ENCODE measurements at regions not wholly inside any gene's neighbourhood (a gene's known extent, or its start where the extent isn't known, plus 50 kb on each side); places are given as distances from the start of the nearest gene placed in this dataset.
A peak's percentile ranks its signal among the peaks of the same experiment; 100 is the strongest.
"Not testable (repeated sequence)": the region's sequence is repeated elsewhere in the genome, so short reads cannot be mapped to it uniquely, and the experiment has no call there.

DNA sequence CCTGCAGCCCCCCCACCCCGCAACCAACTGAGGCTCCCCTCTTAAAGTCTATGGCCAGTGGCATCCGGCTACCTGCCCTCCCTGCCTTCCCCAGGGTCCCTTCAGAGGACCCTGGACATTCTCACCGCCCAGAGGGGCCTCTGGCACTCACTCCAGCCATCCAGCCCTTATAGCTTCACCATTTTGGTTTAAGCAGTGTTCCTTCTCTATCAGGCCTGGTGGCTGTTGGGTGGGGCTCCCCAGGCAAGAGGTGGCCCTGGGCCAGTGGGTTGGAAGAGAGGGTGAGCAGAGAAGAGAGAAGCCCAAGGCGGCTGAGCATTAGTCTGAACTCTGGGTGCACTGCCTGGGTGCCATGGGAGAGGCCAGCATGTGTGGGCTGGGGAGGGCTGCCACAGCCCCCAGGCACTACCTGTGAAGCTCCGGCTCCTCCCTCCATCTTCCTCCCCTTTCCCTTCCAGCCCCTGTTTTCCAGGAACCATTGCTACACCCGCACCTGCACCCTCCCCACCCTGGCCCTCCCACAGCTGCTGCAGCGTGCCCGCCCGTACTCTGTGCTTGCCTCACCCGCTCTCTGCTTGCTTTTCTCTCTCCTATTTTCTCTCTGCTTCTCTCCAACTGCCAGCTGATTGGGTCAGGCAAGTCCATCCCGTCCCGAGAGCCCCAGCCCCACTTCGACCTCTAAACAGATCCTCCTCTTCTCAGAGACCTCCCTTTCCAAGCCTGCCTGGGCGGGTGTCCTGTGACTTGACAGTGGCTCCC, 168.2 kb downstream of the TBC1D2B start:
- no peak for DNase-seq (ENCODE audit: low spot score)

DNA sequence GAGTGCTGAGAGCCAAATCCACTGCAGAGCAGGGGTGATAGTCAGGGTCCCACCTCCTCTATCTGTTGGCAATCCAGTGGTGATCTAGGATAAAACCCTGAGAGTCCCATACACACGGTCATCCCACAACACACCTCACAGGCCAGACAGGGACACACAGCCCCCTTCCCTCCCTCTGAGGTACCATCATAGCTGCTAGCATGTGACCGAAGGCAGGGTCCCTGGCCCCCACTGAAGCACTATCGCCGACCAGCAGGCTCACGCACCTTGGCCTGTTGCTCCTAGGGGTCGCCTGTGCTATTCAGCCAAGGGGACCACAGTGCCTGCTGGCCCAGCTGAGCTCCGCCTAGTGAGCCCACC, 168.8 kb downstream of the TBC1D2B start:
- not testable (repeated sequence) for DNase-seq (ENCODE audit: low spot score)

DNA sequence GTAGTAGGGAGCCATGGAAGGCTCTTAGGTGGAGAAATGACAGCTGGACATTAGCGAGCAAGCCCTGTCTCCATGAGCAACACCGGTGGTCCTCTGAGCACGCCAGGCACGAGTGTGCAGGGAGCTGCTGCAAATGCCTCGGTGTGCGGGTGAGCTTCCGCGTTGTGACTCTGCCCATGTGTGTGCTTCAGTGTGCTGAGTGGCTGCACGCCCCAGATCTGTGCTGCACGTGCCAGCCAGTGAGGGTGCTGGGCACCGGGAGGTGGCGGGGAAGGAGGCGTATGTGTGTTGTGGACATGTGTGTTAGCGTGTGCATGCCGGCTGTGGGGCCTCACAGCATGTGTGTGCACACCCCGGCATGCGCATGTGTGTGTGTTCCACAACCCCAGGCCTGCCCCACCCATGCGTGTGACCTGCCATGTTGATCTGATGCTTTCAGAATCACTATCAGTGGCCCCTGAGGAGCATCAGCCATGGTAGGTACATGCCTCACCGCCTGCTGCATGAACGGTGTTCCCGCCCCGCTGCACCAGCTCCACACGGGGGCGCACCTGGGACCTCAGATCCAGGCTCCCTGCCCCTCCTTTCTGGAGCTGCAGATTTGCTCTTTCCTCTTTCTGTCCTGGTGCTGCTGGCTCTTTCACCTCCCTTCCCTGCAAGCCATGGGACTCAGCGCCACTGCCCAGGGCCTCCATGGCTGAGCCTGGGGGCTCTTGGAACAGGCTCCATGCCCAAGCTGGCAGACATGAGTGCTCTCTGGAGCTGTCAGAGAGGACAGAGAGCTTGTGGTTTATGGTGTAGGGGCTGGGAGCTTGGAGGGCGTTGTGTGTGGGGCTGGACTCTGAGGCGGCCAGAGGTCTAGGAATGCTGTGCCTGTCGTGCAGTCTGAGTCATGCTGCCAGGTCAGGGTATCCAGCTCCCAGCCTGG, 169.4 kb downstream of the TBC1D2B start:
- DNase-seq (ENCODE audit: low spot score) = peak; percentile 71

DNA sequence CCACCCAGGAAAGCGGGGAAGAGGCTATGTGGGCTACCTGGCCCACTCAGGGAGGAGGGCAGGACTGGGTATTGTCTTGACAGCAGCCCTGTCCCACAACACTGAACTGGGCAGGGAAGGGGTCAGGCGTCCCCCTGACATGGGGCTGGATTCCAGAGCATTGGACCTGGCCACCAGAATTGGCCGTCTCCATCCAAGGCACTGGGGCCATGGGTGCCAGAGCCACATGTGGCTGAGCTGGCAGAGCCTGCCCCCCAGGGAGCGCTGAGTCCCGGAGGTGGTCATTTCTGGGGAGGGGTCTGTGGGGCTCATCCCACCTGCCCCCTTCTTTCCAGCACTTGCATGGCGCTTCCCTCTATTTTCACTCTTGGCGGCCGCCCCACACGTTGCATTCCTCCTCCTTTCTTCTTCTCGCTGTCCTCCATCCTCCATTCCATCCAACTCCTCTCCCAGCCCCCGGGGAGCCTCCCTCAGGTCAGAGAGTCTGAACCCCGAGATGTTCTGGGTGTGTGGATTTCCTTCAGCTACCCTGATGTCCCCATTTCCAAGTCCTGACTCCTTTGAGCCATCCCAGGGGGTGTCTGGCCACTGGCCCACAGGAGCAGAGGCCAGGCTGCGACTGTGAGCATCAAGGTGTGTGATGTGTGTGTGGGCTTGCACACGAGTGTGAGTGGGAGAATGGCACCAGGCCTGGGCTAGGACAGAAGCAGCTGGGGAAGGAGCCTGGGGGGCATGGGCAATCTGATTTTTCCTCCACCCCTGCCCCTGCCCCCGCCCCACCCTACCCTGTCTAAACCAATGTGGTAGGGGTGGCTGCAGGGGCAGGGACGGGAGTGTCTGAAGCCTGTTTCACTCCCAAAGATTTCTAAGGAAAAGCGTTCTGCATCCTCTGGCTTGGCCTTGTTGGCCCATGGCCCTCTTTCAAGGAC, 171.2 kb downstream of the TBC1D2B start:
- not testable (repeated sequence) for DNase-seq (ENCODE audit: low spot score)

DNA sequence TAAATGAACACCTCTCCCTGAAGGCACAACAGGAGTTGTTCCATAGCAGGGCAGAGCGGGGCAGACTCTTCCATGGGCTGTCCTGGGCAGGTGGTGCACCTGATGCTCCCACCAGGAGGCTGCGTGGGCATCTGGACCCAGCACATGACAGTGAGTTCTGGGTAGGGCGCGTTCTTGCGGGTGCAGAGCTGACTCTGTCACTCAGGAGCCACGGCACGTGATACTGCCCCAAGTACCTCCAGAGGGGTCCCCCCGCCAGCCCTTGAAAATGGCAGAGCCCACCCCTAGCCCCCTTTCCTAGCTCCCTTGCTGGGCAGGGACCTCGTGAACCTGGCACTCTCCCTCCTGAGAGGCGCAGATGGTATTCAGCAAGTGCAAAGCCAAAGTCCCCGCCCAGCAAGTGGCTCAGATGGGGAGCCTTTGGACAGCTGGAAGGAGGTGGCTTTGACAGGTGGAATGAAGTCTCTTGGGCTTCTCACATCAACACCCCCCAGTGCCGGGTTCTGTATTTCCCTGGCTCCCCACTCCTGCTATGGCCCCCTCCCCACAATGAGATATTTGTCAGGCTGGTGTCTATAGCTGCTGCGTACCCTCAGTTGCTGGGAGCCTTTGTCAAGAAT, 172.1 kb downstream of the TBC1D2B start:
- no peak for DNase-seq (ENCODE audit: low spot score)

DNA sequence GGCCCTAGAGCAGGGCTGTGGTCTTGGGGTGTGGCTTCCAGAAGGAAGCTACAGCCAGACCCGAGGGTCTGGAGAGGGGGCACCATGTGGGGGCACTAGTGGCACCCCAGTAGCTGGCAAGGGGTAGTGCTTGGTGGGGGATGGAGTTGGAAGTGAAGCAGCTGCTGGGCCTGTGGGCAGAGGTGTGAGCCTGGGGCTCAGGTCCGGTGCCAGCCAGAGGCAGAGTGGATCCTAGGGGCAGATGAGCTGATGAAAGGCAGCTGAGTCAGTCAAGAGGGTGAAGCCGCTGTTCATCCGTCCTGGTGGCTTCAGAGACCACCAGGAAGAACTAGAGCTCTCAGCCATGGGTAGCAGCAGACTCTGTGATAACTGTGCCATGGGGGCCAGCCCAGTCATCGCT, 172.6 kb downstream of the TBC1D2B start:
- DNase-seq (ENCODE audit: low spot score) = no peak

DNA sequence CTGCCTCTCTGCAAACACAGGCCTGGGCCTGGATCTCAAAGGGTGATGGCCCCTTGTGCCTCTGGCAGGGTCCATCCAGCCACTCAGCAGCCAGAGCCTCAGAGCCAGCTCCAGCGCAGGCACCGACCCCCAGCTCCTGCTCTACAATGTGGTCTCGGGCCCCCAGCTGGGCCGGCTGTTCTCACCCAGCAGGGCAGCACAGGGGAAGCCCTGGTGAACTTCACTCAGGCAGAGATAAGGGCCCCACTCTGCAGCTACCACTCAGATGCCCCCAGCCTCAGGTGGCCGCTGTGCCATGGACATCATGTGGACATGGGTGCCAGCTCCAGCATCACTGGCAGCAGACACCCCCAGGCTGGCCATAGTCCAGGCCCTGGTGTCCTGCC, 173.1 kb downstream of the TBC1D2B start:
- no peak for DNase-seq (ENCODE audit: low spot score)

DNA sequence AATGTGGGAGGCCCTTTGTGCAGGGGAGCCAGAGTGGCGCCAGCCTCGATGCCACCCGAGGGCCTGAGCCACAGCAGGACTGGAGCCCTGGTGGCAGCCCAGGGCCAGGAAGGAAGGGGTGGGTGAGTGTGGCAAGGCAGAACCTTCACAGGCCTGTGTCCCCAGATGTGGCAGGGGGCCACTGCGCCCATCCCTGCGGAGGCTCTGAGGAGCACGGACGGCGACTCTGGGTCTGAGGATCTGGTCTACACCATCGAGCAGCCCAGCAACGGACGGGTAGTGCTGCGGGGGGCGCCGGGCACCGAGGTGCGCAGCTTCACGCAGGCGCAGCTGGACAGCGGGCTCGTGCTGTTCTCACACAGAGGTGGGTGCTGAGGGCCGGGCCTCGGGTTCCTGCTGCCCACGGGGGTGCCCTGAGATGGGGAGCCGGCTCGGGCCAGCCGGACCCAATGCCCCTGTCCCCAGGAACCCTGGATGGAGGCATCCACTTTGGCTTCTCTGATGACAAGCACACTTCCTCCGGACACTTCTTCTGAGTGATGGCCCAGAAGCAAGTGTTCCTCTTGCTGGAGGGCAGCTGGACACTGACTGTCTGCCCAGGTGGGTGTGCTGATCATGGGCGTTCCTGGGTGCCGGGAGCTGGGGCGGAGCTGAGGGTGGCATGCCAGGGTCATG, 173.6 kb downstream of the TBC1D2B start:
- not testable (repeated sequence) for DNase-seq (ENCODE audit: low spot score)

DNA sequence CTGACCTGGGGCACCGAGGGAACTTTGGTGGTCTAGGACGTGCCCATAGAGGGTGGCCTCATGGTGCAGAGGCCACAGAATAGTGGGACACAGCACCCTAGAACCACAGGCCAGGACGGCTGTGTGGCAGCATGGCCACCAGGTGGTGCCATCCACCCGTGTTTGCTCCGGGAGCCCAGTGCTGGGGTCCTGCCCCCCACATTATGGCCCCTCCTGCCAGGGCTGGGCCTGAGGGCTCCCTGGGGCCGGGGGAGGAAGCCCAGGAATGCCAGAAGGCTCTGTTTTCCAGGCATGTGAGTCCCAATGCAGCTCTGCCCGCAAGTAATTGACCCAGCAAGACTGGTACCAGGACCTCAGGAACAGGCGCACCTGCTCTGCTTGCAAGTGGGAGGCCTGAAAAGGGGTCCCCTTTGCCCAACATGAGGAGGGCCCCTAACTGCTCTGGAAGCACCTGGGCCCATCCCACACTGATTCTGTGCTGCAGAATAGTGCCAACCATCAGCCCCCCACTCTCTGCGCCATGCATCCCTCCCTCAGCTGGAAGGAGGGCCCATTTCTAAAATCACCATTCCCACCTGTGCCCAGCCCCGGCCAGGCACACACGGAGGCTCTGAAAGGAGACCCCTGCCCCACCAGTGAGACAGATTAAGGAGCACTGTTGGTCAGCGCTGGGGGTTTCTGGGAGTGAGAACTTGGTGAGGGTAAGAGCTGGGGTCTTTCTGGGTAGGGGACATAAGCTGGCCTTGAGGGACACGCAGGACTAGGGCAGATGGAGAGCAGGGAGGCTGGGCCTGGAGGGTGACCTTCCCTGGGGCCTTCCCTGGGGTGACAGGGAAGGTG, 174.4 kb downstream of the TBC1D2B start:
- DNase-seq (ENCODE audit: low spot score) = peak; percentile 67

DNA sequence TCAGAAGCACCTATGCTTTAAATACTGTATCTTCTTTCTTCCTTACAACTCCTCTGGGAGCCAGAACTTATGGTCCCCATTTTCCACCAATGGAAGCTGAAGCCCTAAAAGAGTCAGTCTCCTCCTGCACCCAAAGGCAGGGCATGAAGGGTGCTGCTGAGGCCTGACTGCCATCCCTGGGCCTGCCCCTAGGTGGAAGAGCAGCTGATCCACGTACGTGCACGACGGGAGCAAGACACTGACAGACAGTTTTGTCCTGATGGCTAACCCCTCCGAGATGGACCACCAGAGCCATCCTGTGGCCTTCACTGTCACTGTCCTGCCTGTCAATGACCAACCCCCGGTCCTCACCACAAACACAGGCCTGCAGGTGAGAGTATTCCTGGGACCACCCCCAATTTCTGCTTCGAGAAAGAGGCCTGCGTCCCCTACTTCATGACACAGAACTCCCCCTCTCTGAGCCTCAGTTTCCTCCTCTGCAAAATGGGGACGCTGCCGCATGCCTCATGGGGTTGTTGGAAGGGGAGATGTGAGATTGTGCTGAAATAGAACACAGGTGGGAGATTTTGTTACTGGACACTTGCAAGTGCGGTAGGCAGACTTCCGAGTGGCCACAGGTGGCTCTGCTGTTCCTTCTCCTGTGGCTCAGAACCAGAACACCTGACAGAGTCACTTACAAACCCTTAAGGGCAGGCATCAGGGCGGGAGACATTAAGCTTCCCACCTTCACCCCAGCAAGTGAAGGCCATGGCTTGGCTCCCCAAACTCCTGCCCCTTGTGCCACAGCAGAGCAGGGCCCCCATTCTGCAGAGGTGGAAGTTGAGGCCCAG, 175.4 kb downstream of the TBC1D2B start:
- peak; percentile 63 for DNase-seq (ENCODE audit: low spot score)

DNA sequence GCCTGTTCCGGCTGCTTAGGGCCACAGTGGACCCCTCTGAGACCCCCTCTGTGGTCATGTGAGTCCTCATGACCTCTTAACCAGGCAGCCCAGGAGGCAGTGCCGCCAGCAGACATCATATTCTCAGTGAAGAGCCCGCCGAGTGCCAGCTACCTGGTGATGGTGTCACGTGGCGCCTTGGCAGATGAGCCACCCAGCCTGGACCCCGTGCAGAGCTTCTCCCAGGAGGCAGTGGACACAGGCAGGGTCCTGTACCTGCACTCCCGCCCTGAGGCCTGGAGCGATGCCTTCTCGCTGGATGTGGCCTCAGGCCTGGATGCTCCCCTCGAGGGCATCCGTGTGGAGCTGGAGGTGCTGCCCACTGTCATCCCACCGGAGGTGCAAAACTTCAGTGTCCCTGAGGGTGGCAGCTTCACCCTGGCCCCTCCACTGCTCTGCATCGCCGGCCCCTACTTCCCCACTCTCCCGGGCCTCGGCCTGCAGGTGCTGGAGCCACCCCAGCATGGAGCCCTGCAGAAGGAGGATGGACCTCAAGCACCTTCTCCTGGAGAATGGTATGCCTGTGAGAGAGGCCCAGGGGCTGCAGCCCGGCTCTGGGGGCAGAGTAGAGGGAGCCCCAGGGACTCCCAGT, 176.1 kb downstream of the TBC1D2B start:
- no peak for DNase-seq (ENCODE audit: low spot score)

DNA sequence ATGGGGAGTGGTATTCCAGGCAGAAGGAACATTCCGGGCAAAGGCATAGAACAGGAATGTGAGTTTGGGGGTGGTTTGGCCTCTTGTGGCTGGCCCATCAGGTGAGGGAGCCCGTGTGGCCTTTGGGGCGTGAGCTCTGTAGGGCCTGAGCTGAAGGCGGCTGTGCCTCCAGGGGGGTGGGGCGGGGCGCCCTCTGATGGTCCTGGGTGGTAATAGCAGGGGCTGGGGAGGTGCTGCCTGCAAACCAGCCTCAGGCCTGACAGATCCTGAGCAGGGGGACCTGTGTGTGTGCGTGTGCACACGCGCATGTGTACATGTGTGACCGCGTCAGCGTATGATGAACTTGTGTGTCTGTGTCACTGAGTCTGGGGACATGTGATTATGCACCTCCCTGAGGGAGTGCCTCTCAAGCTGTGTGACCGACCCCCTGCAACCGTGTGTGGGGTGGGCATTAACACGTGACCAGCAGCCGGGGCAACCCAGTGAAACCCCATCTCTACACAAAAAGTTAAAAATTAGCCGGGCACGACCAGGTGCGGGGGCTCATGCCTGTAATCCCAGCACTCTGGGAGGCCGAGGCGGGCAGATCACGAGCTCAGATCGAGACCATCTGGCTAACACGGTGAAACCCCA, 177.1 kb downstream of the TBC1D2B start:
- DNase-seq (ENCODE audit: low spot score) = peak; percentile 69

DNA sequence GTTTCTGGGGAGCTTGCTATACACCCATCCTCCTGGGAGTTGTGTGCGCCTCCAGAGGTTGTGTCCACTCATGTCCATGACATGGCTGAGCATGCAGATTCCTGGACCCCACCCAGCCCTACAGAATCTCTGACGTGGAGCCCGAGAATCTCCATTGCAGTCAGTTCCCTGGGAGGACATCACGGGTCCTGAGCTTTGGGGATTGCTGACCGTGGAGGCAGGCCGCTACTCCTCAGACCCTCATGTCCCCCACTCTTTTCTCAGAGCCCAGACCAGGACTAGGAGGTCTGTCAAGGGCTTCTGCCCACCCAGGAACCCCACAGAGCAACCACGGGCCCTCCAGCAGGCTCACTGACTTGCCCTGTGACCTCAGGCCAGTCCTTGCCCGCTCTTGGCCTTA, 177.7 kb downstream of the TBC1D2B start:
- not testable (repeated sequence) for DNase-seq (ENCODE audit: low spot score)

DNA sequence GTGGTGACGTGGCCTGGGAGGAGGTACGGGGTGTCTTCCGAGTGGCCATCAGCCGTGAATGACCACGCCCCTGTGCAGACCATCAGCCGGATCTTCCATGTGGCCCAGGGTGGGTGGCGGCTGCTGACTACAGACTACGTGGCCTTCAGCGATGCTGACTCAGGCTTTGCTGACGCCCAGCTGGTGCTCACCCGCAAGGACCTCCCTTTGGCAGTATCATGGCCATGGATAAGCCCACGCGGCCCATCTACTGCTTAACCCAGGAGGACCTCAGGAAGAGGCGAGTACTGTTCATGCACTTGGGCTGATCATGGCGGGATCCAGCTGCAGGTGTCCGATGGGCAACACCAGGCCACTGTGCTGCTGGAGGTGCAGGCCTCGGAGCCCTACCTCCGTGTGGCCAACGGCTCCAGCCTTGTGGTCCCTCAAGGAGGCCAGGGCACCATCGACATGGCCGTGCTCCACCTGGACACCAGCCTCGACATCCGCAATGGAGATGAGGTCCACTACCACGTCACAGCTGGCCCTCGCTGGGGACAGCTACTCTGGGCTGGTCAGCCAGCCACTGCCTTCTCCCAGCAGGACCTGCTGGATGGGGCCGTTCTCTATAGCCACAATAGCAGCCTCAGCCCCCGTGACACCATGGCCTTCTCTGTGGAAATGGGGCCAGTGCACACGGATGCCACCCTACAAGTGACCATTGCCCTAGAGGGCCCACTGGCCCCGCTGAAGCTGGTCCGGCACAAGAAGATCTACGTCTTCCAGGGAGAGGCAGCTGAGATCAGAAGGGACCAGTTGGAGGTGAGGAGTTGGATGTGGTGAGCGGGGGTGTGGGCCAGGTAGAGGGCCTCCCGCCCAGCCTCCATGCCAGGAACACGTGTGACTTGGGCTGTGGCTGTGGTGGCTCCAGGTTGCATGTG, 178.4 kb downstream of the TBC1D2B start:
- DNase-seq (ENCODE audit: low spot score) = no peak

DNA sequence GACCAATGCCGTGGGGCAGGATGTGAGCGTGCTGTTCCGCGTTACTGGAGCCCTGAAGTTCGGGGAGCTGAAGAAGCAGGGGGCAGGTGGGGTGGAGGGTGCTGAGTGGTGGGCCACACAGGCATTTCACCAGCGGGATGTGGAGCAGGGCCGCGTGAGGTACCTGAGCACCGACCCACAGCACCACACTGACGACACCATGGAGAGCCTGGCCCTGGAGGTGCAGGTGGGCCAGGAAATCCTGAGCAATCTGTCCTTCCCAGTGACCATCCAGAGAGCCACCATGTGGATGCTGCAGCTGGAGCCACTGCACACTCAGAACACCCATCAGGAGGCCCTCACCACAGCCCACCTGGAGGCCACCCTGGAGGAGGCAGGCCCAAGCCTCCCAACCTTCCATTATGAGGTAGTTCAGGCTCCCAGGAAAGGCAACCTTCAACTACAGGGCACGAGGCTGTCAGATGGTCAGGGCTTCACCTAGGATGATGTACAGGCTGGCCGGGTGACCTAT, 179.6 kb downstream of the TBC1D2B start:
- DNase-seq (ENCODE audit: low spot score) = no peak

DNA sequence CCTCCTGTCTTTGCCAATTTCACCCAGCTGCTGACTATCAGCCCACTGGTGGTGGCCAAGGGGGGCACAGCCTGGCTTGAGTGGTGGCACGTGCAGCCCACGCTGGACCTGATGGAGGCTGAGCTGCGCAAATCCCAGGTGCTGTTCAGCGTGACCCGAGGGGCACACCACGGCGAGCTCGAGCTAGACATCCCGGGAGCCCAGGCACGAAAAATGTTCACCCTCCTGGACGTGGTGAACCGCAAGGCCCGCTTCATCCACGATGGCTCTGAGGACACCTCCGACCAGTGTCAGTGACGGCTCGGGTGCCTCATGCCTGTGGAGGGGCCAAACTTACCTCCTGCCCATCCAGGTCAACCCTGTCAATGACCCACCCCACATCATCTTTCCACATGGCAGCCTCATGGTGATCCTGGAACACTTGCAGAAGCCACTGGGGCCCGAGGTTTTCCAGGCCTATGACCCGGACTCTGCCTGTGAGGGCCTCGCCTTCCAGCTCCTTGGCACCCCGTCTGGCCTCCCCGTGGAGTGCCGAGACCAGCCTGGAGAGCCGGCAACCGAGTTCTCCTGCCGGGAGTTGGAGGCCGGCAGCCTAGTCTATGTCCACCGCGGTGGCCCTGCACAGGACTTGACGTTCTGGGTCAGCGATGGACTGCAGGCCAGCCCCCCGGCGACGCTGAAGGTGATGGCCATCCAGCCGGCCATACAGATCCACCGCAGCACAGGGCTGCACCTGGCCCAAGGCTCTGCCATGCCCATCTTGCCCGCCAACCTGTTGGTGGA, 180.2 kb downstream of the TBC1D2B start:
- DNase-seq (ENCODE audit: low spot score) = not testable (repeated sequence)
